Vagina (tissue), 2 donors: ENCODE measurements at regions not wholly inside any gene's neighbourhood (a gene's known extent, or its start where the extent isn't known, plus 50 kb on each side); places are given as distances from the start of the nearest gene placed in this dataset.

Source experiments
- CTCF ChIP-seq, 3 experiments: fragments of 450-650 bp in 2 of 3; fragments of 200-600 bp in 1 of 3; sonication (generic) in 1 of 3; IDR thresholded peaks; one replicate each; pipeline ENCODE4 v1.5.1; 2017 to 2019; ENCODE audit warnings: antibody characterized with exemption in 3 of 3, mild to moderate bottlenecking in 2 of 3, moderate library complexity in 2 of 3
- POLR2A ChIP-seq, 2 donors: fragments of 450-650 bp; IDR thresholded peaks; one replicate each; pipeline ENCODE4 v1.6.1; 2017; ENCODE audit warnings: antibody characterized with exemption in 2 of 2, mild to moderate bottlenecking in 2 of 2, moderate library complexity in 2 of 2
- POLR2AphosphoS5 ChIP-seq, 2 donors: sonication (generic); formaldehyde crosslinking; IDR thresholded peaks; one replicate each; pipeline ENCODE4 v1.9.0; 2017; ENCODE audit warnings: antibody characterized with exemption in 2 of 2, mild to moderate bottlenecking in 2 of 2, low read depth in 1 of 2; ENCODE audit not compliant: insufficient read depth in 1 of 2

GRCh38 chr14:78081245-78081644, 88.9 kb upstream of the NRXN3 start:
- TF ChIP-seq CTCF (IDR thresholded peaks at IDR 0.05) (no peak), POLR2A (IDR thresholded peaks at IDR 0.05) (no peak), POLR2AphosphoS5 (IDR thresholded peaks at IDR 0.05; ENCODE audit: insufficient read depth in 1 of 2, low read depth in 1 of 2) (no peak)
